H1 (cell line): ENCODE measurements at regions not wholly inside any gene's neighbourhood (a gene's known extent, or its start where the extent isn't known, plus 50 kb on each side); places are given as distances from the start of the nearest gene placed in this dataset.

Experiments
- CTCF ChIA-PET: fragments of 300-600 bp; sonication (Branson Sonifier 250); formaldehyde crosslinking; loops from one replicate; lab custom pipeline; 2021; ENCODE audit not compliant: partially characterized antibody; lab: Charles Lee
- POLR2A ChIA-PET: fragments of 300-600 bp; sonication (Branson Sonifier 250); formaldehyde crosslinking; loops from one replicate; lab custom pipeline; 2021; ENCODE audit warnings: inconsistent platforms; ENCODE audit not compliant: partially characterized antibody; lab: Charles Lee
- DNase-seq, 2 experiments: peaks; one replicate each; pipeline versions ENCODE4 v3.0.0 to v3.0.0-alpha.2; 2010 to 2022; ENCODE audit warnings: low spot score in 2 of 2, low read depth in 1 of 2, mixed read lengths in 1 of 2
- FAIRE-seq: peaks from 2 replicates; lab custom pipeline; 2011; peaks lifted over from hg19 to GRCh38; lab: Jason Lieb, UNC
- H2AFZ ChIP-seq: 2 replicates; pipeline ENCODE4 v1.8.1; 2012; ENCODE audit warnings: low read length, inconsistent platforms
- H2AK5ac ChIP-seq: 2 replicates; pipeline ENCODE4 v1.6.1; 2013; ENCODE audit warnings: low read depth, low read length
- H2BK120ac ChIP-seq: replicated peaks from 2 replicates; pipeline ENCODE3; 2013; ENCODE audit warnings: low read depth, low read length, inconsistent platforms
- H2BK12ac ChIP-seq: 2 replicates; pipeline ENCODE4 v1.6.1; 2013; ENCODE audit warnings: low read depth, low read length
- H2BK15ac ChIP-seq: 2 replicates; pipeline ENCODE4 v1.6.1; 2013; ENCODE audit warnings: low read length
- H2BK20ac ChIP-seq: 2 replicates; pipeline ENCODE4 v1.6.1; 2013; ENCODE audit warnings: low read length
- H2BK5ac ChIP-seq: 2 replicates; pipeline ENCODE4 v1.6.1; 2013; ENCODE audit warnings: low read depth, low read length
- H3K14ac ChIP-seq: 2 replicates; pipeline ENCODE4 v1.6.1; 2013; ENCODE audit warnings: inconsistent platforms; ENCODE audit not compliant: insufficient read length
- H3K18ac ChIP-seq: 2 replicates; pipeline ENCODE4 v1.6.1; 2013; ENCODE audit warnings: low read length; ENCODE audit errors: extremely low read depth
- H3K23ac ChIP-seq: 2 replicates; pipeline ENCODE4 v1.6.1; 2013; ENCODE audit warnings: inconsistent platforms; ENCODE audit not compliant: insufficient read length
- H3K23me2 ChIP-seq: 2 replicates; pipeline ENCODE4 v1.6.1; 2013; ENCODE audit warnings: low read depth, low read length
- H3K27ac ChIP-seq: 2 replicates; pipeline ENCODE4 v1.6.1; 2011; ENCODE audit warnings: low read depth, low read length, inconsistent platforms
- H3K27me3 ChIP-seq, 4 experiments: replicated peaks in 1 of 4; 1 replicate in 1 of 4; 2 replicates in 3 of 4; pipeline versions ENCODE4 v1.6.1 to v1.8.1; 2011 to 2013; ENCODE audit warnings: low read length in 3 of 4, mild to moderate bottlenecking in 3 of 4, inconsistent platforms in 2 of 4, mixed read lengths in 2 of 4, moderate library complexity in 1 of 4; ENCODE audit not compliant: control insufficient read depth in 3 of 4, insufficient read depth in 3 of 4; ENCODE audit errors: extremely low read depth in 1 of 4
- H3K36me3 ChIP-seq, 4 experiments: 2 replicates each; pipeline versions ENCODE4 v1.6.1 to v1.8.1; 2011 to 2013; ENCODE audit warnings: mild to moderate bottlenecking in 4 of 4, low read length in 3 of 4, moderate library complexity in 2 of 4, control low read depth in 1 of 4, inconsistent platforms in 1 of 4; ENCODE audit not compliant: insufficient read depth in 4 of 4, control insufficient read depth in 2 of 4
- H3K4ac ChIP-seq: replicated peaks from 2 replicates; pipeline ENCODE3; 2013; ENCODE audit warnings: low read length, low read depth, mixed read lengths, inconsistent platforms; ENCODE audit not compliant: insufficient read length
- H3K4me1 ChIP-seq, 4 experiments: replicated peaks in 1 of 4; 1 replicate in 1 of 4; 2 replicates in 3 of 4; pipeline versions ENCODE4 v1.6.1 to v1.8.1; 2011 to 2013; ENCODE audit warnings: low read length in 3 of 4, inconsistent platforms in 2 of 4, mixed read lengths in 1 of 4; ENCODE audit not compliant: insufficient read depth in 4 of 4, control insufficient read depth in 3 of 4
- H3K4me2 ChIP-seq, 2 experiments: 2 replicates each; pipeline versions ENCODE4 v1.6.1 to v1.8.1; 2011 to 2013; ENCODE audit warnings: low read depth in 2 of 2, low read length in 2 of 2, control low read depth in 1 of 2, inconsistent platforms in 1 of 2, mild to moderate bottlenecking in 1 of 2; ENCODE audit not compliant: insufficient read depth in 1 of 2
- H3K4me3 ChIP-seq, 4 experiments: fragments of 200-600, 300-600 bp in 1 of 4; sonication (generic), shearing (Covaris generic), sonication (Bioruptor Twin) in 1 of 4; 2 replicates each; pipeline versions ENCODE4 v1.5.1 to v1.8.1; 2011 to 2016; ENCODE audit warnings: low read length in 4 of 4, low read depth in 3 of 4, control low read depth in 2 of 4, inconsistent platforms in 2 of 4, mild to moderate bottlenecking in 2 of 4, mixed read lengths in 1 of 4, moderate library complexity in 1 of 4; ENCODE audit not compliant: insufficient read depth in 2 of 4; ENCODE audit errors: extremely low read depth in 1 of 4
- H3K56ac ChIP-seq: replicated peaks from 2 replicates; pipeline ENCODE3; 2013; ENCODE audit warnings: low read depth, mild to moderate bottlenecking, mixed read lengths, low read length, inconsistent platforms; ENCODE audit not compliant: insufficient read length
- H3K79me1 ChIP-seq: 2 replicates; pipeline ENCODE4 v1.6.1; 2013; ENCODE audit warnings: low read depth, low read length, control low read depth
- H3K79me2 ChIP-seq, 2 experiments: 2 replicates each; pipeline versions ENCODE4 v1.6.1 to v1.8.1; 2012 to 2013; ENCODE audit warnings: low read length in 2 of 2, mild to moderate bottlenecking in 2 of 2, inconsistent platforms in 1 of 2; ENCODE audit not compliant: insufficient read depth in 2 of 2, control insufficient read depth in 1 of 2
- H3K9ac ChIP-seq, 4 experiments: replicated peaks in 1 of 4; 1 replicate in 1 of 4; 2 replicates in 3 of 4; pipeline versions ENCODE4 v1.6.1 to v1.8.1; 2011 to 2013; ENCODE audit warnings: low read depth in 3 of 4, low read length in 3 of 4, control low read depth in 2 of 4, mild to moderate bottlenecking in 2 of 4, moderate library complexity in 2 of 4, inconsistent platforms in 1 of 4; ENCODE audit errors: extremely low read depth in 1 of 4
- H3K9me3 ChIP-seq, 2 experiments: 2 replicates each; pipeline versions ENCODE4 v1.6.1 to v1.8.1; 2012 to 2013; ENCODE audit warnings: mild to moderate bottlenecking in 2 of 2, moderate library complexity in 2 of 2, control low read depth in 1 of 2, inconsistent platforms in 1 of 2, low read depth in 1 of 2, low read length in 1 of 2, mixed read lengths in 1 of 2; ENCODE audit not compliant: insufficient read depth in 2 of 2
- H4K20me1 ChIP-seq, 2 experiments: replicated peaks in 1 of 2; 2 replicates each; pipeline versions ENCODE3 to v1.8.1; 2011 to 2013; ENCODE audit warnings: inconsistent platforms in 2 of 2, low read length in 2 of 2, mild to moderate bottlenecking in 1 of 2; ENCODE audit not compliant: insufficient read depth in 2 of 2, control insufficient read depth in 1 of 2
- H4K5ac ChIP-seq: 2 replicates; pipeline ENCODE4 v1.6.1; 2013; ENCODE audit warnings: low read length, low read depth, mixed read lengths, inconsistent platforms; ENCODE audit not compliant: insufficient read length
- H4K8ac ChIP-seq: 2 replicates; pipeline ENCODE4 v1.8.0; 2013; ENCODE audit warnings: mild to moderate bottlenecking, moderate library complexity, low read length, inconsistent platforms; ENCODE audit not compliant: insufficient read depth; ENCODE audit errors: extremely low read depth
- H4K91ac ChIP-seq: replicated peaks from 2 replicates; pipeline ENCODE3; 2013; ENCODE audit warnings: low read length, mixed read lengths, inconsistent platforms; ENCODE audit not compliant: insufficient read length
- CHD2 ChIP-seq: IDR thresholded peaks from 2 replicates; pipeline ENCODE4 v1.6.1; 2012; ENCODE audit warnings: low read length, improper control_type of control experiment
- EP300 ChIP-seq, 2 experiments: IDR thresholded peaks; 1 replicate in 1 of 2; 2 replicates in 1 of 2; pipeline ENCODE4 v1.6.1; 2011 to 2012; ENCODE audit warnings: low read depth in 2 of 2, low read length in 2 of 2, mild to moderate bottlenecking in 2 of 2, borderline replicate concordance in 1 of 2, inconsistent platforms in 1 of 2, moderate library complexity in 1 of 2
- WGBS, 2 experiments: shearing (Covaris generic) in 1 of 2; methylation state at CpG; one replicate each; pipeline versions ENCODE4 v1.1.6 to v1.1.7; 2013 to 2015; ENCODE audit warnings: low lambda C conversion rate in 2 of 2, mixed read lengths in 2 of 2, inconsistent platforms in 1 of 2, low coverage in 1 of 2, missing lambda C conversion rate in 1 of 2; ENCODE audit not compliant: insufficient replicate concordance in 2 of 2, insufficient coverage in 1 of 2, insufficient read length in 1 of 2; ENCODE audit errors: extremely low coverage in 1 of 2, missing lambda C conversion rate in 1 of 2; 5-methylcytosine and 5-hydroxymethylcytosine counted together

- CTCF ChIA-PET: interaction anchor here (0.6 to 4.1 kb wide), 4 partner anchors 12 to 94 kb away, joined by 3 to 43 read pairs (median 4); no protein-coding TSS in a partner anchor
- 83% methylated on average over 12 of the region's 15 CpGs; no CpG with 5 or more reads in 1 of the 2 experiments for WGBS, 2 experiments
Measured at GRCh38 chr1:25024615-25025350, 94.7 kb upstream of the RUNX3 start.

More at GRCh38 chr1:25024615-25025350, 94.7 kb upstream of the RUNX3 start:
- H2BK5ac ChIP-seq: no peak overlapping the region
- no peaks in the 10 kb centered on the region; a peak in 1 of 7 replicates for H3K27me3 ChIP-seq
- H3K4me1 ChIP-seq: peaks cover 0 to 17% (median 11%) of the 10 kb centered on the region in 4 experiments; a peak in 6 of 7 replicates
- no peak overlapping the region; the same call in 1 of the 2 replicates for H3K18ac ChIP-seq
- H2BK12ac ChIP-seq: 0 out of 2 replicates have a peak overlapping the region, but pooled peaks have one; percentile 27
- no peak overlapping the region for H2BK120ac ChIP-seq
- no peak overlapping the region for H2BK20ac ChIP-seq
- no peak overlapping the region for H3K9ac ChIP-seq
- no peak overlapping the region for H3K4ac ChIP-seq
- POLR2A ChIA-PET: no interaction called here
- H3K36me3 ChIP-seq: no peaks in the 10 kb centered on the region
- FAIRE-seq (no peak), DNase-seq (no peak)
- no peak overlapping the region for H4K8ac ChIP-seq
- H3K14ac ChIP-seq: no peak overlapping the region
- H3K4me2 ChIP-seq: no peak overlapping the region
- H4K5ac ChIP-seq: no peak overlapping the region
- no peaks in the 10 kb centered on the region; a peak in 1 of 4 replicates for H3K9me3 ChIP-seq
- H2BK15ac ChIP-seq: no peak overlapping the region; the same call in 1 of the 2 replicates
- no peak overlapping the region; the same call in 1 of the 2 replicates for H2AK5ac ChIP-seq
- H3K23me2 ChIP-seq: 0 out of 2 replicates have a peak, but pooled peaks cover 2% of the 10 kb centered on the region
- H3K23ac ChIP-seq: no peak overlapping the region
- no peak overlapping the region for H2AFZ ChIP-seq
- H4K20me1 ChIP-seq: peaks cover 0 to 3% of the 10 kb centered on the region in 2 experiments
- H3K4me3 ChIP-seq: no peak overlapping the region
- H3K56ac ChIP-seq: no peak overlapping the region
- H3K79me2 ChIP-seq: no peaks in the 10 kb centered on the region
- H4K91ac ChIP-seq: no peak overlapping the region
- H3K79me1 ChIP-seq: no peaks in the 10 kb centered on the region
- TF ChIP-seq CHD2 (no peak), EP300 (IDR thresholded peaks at IDR 0.05; ENCODE audit: borderline replicate concordance in 1 of 2, low read depth in 2 of 2, low read length in 2 of 2) (no peak)
- no peak overlapping the region for H3K27ac ChIP-seq
